ENCODE measurements at regions not wholly inside any gene's neighbourhood (a gene's known extent, or its start where the extent isn't known, plus 50 kb on each side); places are given as distances from the start of the nearest gene placed in this dataset.
"Not testable (repeated sequence)": the region's sequence is repeated elsewhere in the genome, so short reads cannot be mapped to it uniquely, and the experiment has no call there.

- no peak for DNase-seq
These were observed 359.2 kb downstream of the IRS2 start for GRCh38 chr13:109427148-109427547.

GRCh38 chr13:109426690-109426990 is 359.7 kb downstream of the IRS2 start:
- DNase-seq: no peak

- DNase-seq: no peak
These were observed 360.3 kb downstream of the IRS2 start for GRCh38 chr13:109425821-109426689.

- no peak for DNase-seq
These were observed 364.2 kb downstream of the IRS2 start for GRCh38 chr13:109422161-109422560.

- DNase-seq: no peak
These were observed 366.5 kb downstream of the IRS2 start for GRCh38 chr13:109419896-109420295.

- DNase-seq: no peak
These were observed 368.3 kb downstream of the IRS2 start for GRCh38 chr13:109418111-109418510.

GRCh38 chr13:109416001-109416400 is 370.4 kb downstream of the IRS2 start:
- DNase-seq: no peak

GRCh38 chr13:109415057-109415456 is 371.3 kb downstream of the IRS2 start:
- DNase-seq: no peak

GRCh38 chr13:109412283-109412901 is 374.0 kb downstream of the IRS2 start:
- DNase-seq: no peak

GRCh38 chr13:109410868-109411267 is 375.5 kb downstream of the IRS2 start:
- DNase-seq: no peak

- no peak for DNase-seq
These were observed 377.6 kb downstream of the IRS2 start for GRCh38 chr13:109408591-109409382.

- DNase-seq: no peak
These were observed 379.9 kb downstream of the IRS2 start for GRCh38 chr13:109406376-109406992.

GRCh38 chr13:109403012-109403421 is 383.4 kb downstream of the IRS2 start:
- no peak for DNase-seq

- no peak for DNase-seq
These were observed 384.5 kb downstream of the IRS2 start for GRCh38 chr13:109401891-109402290.

- no peak for DNase-seq
These were observed 385.1 kb downstream of the IRS2 start for GRCh38 chr13:109401307-109401706.

- no peak for DNase-seq
These were observed 385.6 kb downstream of the IRS2 start for GRCh38 chr13:109400624-109401257.

- DNase-seq: no peak
These were observed 386.2 kb downstream of the IRS2 start for GRCh38 chr13:109400209-109400608.

- DNase-seq: not testable (repeated sequence)
These were observed 388.3 kb downstream of the IRS2 start for GRCh38 chr13:109398071-109398470.

GRCh38 chr13:109397285-109397684 is 389.1 kb downstream of the IRS2 start:
- DNase-seq: no peak

- no peak for DNase-seq
These were observed 390.1 kb downstream of the IRS2 start for GRCh38 chr13:109396266-109396665.

GRCh38 chr13:109395014-109395413 is 391.4 kb downstream of the IRS2 start:
- no peak for DNase-seq

- DNase-seq: no peak
These were observed 391.9 kb downstream of the IRS2 start for GRCh38 chr13:109394311-109394988.

All from stimulated activated CD4-positive, alpha-beta T cell treated with anti-CD3 and anti-CD28 coated beads, Interleukin-2, amount 100 ng/mL, for 24 hours (primary cell).